ENCODE measurements at regions not wholly inside any gene's neighbourhood (a gene's known extent, or its start where the extent isn't known, plus 50 kb on each side); places are given as distances from the start of the nearest gene placed in this dataset.

DNA sequence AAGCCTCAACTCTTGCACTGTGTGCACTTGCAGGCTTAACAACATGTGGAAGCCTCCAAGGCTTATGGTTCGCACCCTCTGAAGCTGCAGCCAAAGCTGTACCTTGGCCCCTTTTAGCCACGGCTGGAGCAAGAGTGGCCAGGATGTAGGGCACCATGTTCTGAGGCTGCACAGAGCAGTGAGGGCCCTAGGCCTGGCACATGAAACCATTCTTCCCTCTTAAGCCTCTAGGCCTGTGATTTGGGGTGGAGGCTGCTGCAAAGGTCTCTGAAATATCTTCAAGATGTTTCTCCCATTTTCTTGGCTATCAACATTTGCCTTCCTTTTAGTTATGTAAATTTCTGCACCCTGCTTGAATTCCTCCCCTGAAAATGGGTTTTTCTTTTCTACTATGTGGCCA, 161.9 kb upstream of the SPATS2L start:
- Histone ChIP-seq H3K4me3 (ENCODE audit: low read length) (no peak overlapping the region), H3K79me2 (ENCODE audit: low read length) (no peaks in the 10 kb centered on the region), H3F3A (ENCODE audit: low read length, unreplicated experiment) (no peaks in the 10 kb centered on the region), H4K20me1 (ENCODE audit: low read length) (no peaks in the 10 kb centered on the region), H3K4me1 (ENCODE audit: insufficient read depth, low read length) (no peaks in the 10 kb centered on the region), H3K9me3 (ENCODE audit: low read length) (no peaks in the 10 kb centered on the region), H3K27me3 (ENCODE audit: low read length) (no peaks in the 10 kb centered on the region), H3K4me2 (ENCODE audit: low read length) (no peak overlapping the region), H3K9ac (ENCODE audit: low read length) (no peak overlapping the region), H3K9me2 (replicated peaks; ENCODE audit: low read length) (no peaks in the 10 kb centered on the region), H2AFZ (ENCODE audit: low read length) (no peak overlapping the region), H3K27ac (ENCODE audit: low read length) (no peak overlapping the region), H3K36me3 (ENCODE audit: low read depth, low read length) (no peaks in the 10 kb centered on the region)
- ATAC-seq (no peak), DNase-seq (no peak)
- no TSS peak for BruUV-seq (replicated peaks)
- POLR2A ChIA-PET (ENCODE audit: unreplicated experiment) = no interaction called here
- intact Hi-C loops (cut with micrococcal nuclease) = no loop called here
- CTCF ChIA-PET = no interaction called here
- TF ChIP-seq EZH2phosphoT487 (IDR thresholded peaks at IDR 0.05; ENCODE audit: borderline replicate concordance, low read length) (no peak), EZH2 (IDR thresholded peaks at IDR 0.05; ENCODE audit: low read length, unreplicated experiment) (no peak)
- TF ChIP-seq, protein P1, sequence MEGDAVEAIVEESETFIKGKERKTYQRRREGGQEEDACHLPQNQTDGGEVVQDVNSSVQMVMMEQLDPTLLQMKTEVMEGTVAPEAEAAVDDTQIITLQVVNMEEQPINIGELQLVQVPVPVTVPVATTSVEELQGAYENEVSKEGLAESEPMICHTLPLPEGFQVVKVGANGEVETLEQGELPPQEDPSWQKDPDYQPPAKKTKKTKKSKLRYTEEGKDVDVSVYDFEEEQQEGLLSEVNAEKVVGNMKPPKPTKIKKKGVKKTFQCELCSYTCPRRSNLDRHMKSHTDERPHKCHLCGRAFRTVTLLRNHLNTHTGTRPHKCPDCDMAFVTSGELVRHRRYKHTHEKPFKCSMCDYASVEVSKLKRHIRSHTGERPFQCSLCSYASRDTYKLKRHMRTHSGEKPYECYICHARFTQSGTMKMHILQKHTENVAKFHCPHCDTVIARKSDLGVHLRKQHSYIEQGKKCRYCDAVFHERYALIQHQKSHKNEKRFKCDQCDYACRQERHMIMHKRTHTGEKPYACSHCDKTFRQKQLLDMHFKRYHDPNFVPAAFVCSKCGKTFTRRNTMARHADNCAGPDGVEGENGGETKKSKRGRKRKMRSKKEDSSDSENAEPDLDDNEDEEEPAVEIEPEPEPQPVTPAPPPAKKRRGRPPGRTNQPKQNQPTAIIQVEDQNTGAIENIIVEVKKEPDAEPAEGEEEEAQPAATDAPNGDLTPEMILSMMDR (conservative IDR thresholded peaks at IDR 0.05; ENCODE audit: low read depth, low read length) = no peak

DNA sequence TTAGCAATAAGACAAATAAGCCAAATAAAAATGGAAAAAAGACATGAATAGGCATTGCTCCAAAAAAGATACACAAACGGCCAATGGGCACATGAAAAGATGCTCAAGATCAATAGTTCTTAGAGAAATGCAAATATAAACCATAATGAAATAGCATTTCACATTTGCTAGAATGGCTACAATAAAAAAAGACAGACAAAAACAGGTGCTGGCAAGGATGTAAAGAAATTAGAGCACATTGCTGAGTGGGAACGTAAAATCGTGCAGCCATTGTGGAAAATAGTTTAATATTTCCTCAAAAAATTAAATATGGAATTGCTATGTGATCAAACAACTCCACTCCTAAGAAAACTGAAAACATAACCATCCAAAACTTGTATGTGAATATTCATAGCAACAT, 160.0 kb upstream of the SPATS2L start:
- TF ChIP-seq, protein P1 (conservative IDR thresholded peaks at IDR 0.05; ENCODE audit: low read depth, low read length) = no peak
- TF ChIP-seq EZH2phosphoT487 (IDR thresholded peaks at IDR 0.05; ENCODE audit: borderline replicate concordance, low read length) (no peak), EZH2 (IDR thresholded peaks at IDR 0.05; ENCODE audit: low read length, unreplicated experiment) (no peak)
- H3K36me3 ChIP-seq (ENCODE audit: low read depth, low read length) = no peaks in the 10 kb centered on the region
- no peak overlapping the region for H3K4me2 ChIP-seq (ENCODE audit: low read length)
- H3K9ac ChIP-seq (ENCODE audit: low read length) = no peak overlapping the region
- no peak overlapping the region for H2AFZ ChIP-seq (ENCODE audit: low read length)
- no peaks in the 10 kb centered on the region for H3K4me1 ChIP-seq (ENCODE audit: insufficient read depth, low read length)
- H3K4me3 ChIP-seq (ENCODE audit: low read length) = no peak overlapping the region
- ATAC-seq (no peak), DNase-seq (no peak)
- H3K79me2 ChIP-seq (ENCODE audit: low read length) = no peaks in the 10 kb centered on the region
- ChIA-PET CTCF (no interaction called here), POLR2A (ENCODE audit: unreplicated experiment) (no interaction called here)
- intact Hi-C loops (cut with micrococcal nuclease) = no loop called here
- H4K20me1 ChIP-seq (ENCODE audit: low read length) = no peaks in the 10 kb centered on the region
- H3K27ac ChIP-seq (ENCODE audit: low read length) = no peak overlapping the region
- no peaks in the 10 kb centered on the region for H3K27me3 ChIP-seq (ENCODE audit: low read length)
- H3K9me3 ChIP-seq (ENCODE audit: low read length) = 0 out of 2 replicates have a peak, but pooled peaks cover 2% of the 10 kb centered on the region
- no peaks in the 10 kb centered on the region for H3F3A ChIP-seq (ENCODE audit: low read length, unreplicated experiment)
- BruUV-seq (replicated peaks) = no TSS peak
- no peaks in the 10 kb centered on the region for H3K9me2 ChIP-seq (replicated peaks; ENCODE audit: low read length)

DNA sequence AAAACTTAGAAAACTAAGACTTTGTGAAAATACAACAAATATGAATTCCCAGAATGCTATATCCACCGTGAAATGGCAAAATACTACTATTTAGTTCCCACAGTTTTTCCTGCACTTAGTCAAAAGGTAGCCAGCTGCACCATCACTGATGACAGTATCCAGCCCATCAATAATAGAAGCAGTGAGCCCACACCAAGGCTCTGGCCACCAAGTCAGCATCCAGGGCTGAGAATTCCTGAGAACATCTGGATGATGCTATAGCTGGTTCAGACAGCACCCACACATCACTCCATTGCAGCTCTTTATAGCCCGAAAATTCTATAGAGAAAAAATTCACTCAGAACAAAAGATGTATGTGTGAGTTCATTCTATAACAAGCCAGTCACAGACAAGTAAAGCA, 159.1 kb upstream of the SPATS2L start:
- Histone ChIP-seq H3K79me2 (ENCODE audit: low read length) (no peaks in the 10 kb centered on the region), H3K4me3 (ENCODE audit: low read length) (no peak overlapping the region), H3K4me2 (ENCODE audit: low read length) (no peak overlapping the region), H3K9ac (ENCODE audit: low read length) (no peak overlapping the region), H3K27me3 (ENCODE audit: low read length) (no peaks in the 10 kb centered on the region), H3K9me2 (replicated peaks; ENCODE audit: low read length) (no peaks in the 10 kb centered on the region), H4K20me1 (ENCODE audit: low read length) (no peaks in the 10 kb centered on the region), H3K4me1 (ENCODE audit: insufficient read depth, low read length) (no peaks in the 10 kb centered on the region), H2AFZ (ENCODE audit: low read length) (no peak overlapping the region), H3K9me3 (ENCODE audit: low read length) (0 out of 2 replicates have a peak, but pooled peaks cover 5% of the 10 kb centered on the region), H3F3A (ENCODE audit: low read length, unreplicated experiment) (no peaks in the 10 kb centered on the region), H3K27ac (ENCODE audit: low read length) (no peak overlapping the region), H3K36me3 (ENCODE audit: low read depth, low read length) (no peaks in the 10 kb centered on the region)
- DNase-seq (no peak), ATAC-seq (no peak)
- ChIA-PET POLR2A (ENCODE audit: unreplicated experiment) (no interaction called here), CTCF (no interaction called here)
- intact Hi-C loops (cut with micrococcal nuclease) = no loop called here
- no TSS peak for BruUV-seq (replicated peaks)
- TF ChIP-seq, protein P1 (conservative IDR thresholded peaks at IDR 0.05; ENCODE audit: low read depth, low read length) = no peak
- TF ChIP-seq EZH2 (IDR thresholded peaks at IDR 0.05; ENCODE audit: low read length, unreplicated experiment) (no peak), EZH2phosphoT487 (IDR thresholded peaks at IDR 0.05; ENCODE audit: borderline replicate concordance, low read length) (no peak)
